HG02981 (cell line): ENCODE measurements at regions not wholly inside any gene's neighbourhood (a gene's known extent, or its start where the extent isn't known, plus 50 kb on each side); places are given as distances from the start of the nearest gene placed in this dataset.
A peak's percentile ranks its signal among the peaks of the same experiment; 100 is the strongest.

Experiments
- ATAC-seq: cut with Tn5 transposase; IDR thresholded peaks from one replicate; pipeline ENCODE4 v1.9.1; 2021; ENCODE audit warnings: mild to moderate bottlenecking, moderate library complexity; ENCODE audit not compliant: unreplicated experiment

DNA sequence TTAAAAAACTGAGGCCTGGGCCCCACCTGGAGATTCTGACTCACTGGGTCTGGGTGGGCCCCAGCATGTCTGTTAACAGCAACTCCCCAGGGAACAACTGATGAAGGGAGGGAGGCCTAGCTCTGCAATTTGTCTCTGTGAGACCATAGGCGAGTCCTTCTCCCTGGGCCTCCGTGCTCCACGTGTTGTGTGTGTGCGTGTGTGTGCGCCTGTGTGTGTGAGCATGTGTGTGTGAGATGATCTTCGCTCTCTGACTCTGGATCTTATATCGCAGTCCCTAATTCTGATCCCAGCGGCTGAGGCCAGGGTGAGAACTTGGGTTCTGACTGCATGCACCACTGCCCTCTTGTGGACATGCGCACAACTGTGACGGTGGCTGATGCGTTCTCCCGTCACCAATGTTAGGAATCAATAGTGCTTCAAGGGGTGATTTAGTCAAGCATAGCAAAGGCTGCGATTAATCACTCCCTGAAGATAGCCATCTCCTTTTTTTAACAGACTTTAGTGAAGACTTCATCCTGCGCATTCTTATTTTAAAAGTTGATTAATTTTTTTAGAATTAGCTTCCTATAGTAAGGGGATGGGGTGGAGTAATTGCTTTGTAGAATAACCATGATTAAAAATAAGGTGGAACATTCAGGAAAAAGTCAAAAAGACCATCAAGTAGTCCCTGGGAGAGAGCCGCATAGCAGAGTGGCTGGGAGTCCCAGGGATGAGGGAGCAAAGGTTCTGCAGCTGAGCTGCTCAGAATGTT, 62.4 kb upstream of the USP24 start:
- peak; percentile 87 for ATAC-seq

DNA sequence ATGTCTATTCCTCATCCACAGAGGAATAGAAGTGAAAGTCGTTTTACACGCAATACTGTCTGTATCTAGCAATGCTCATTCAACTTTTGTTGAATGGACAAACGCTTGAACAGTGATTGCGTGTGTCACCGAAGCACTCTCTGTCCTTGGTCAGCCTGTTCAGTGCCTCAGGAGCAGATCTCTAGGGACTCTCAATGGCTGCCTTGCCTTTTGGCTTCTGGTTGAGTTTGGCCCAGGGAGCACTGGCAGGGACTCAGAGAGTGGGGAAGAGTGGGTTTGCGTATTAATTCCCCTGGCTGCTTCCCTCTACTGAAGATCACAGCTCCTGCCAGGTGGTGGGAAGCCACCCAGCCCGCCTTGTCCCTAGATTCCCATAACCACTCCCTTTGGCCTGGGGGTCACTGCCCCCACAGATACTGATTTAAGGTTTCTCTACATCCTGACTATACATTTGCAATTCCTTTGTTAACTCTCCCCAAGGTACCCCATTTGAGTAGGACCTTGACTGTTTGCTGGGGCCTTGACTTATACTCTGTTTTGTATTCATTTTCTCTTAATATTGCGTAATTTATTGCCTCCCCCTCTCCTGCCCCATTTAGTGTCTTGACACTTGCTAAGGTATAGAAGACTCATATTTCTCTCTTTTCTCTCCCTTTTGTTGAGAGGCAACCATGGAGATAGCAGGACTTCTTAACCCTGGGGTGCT, 61.7 kb upstream of the USP24 start:
- ATAC-seq = no peak

- no peak for ATAC-seq
These were observed 60.8 kb upstream of the USP24 start for GRCh38 chr1:55275941-55276341.

GRCh38 chr1:55275151-55275748, 60.1 kb upstream of the USP24 start:
- ATAC-seq = no peak

GRCh38 chr1:55272994-55273393, 57.8 kb upstream of the USP24 start:
- ATAC-seq = no peak
